ENCODE measurements at regions not wholly inside any gene's neighbourhood (a gene's known extent, or its start where the extent isn't known, plus 50 kb on each side); places are given as distances from the start of the nearest gene placed in this dataset.

DNA sequence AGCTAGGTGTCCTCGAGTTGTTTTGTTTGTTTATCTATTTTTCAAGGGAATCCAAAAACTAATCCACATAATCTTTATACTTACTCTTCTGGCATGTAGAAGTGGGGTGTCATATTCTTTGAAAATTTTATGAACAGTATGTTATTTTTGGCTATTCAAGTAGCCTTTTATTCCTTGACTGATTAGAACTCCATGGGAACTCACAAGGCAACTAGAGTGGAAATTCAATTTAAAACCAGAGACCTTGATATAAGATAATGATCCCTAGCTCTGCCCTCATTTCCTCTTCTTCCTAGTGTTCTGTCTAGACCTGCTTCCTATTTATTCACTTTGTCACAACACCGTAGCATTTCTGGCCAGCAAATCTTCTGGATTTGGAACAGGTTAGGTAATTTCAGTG lies 1123.7 kb upstream of the C9orf72 start:
- no peaks in the 10 kb centered on the region for H3K36me3 ChIP-seq
- H3K4me1 ChIP-seq = no peaks in the 10 kb centered on the region
- no peaks in the 10 kb centered on the region for H3K27me3 ChIP-seq
- no peak for TF ChIP-seq POLR2A (IDR thresholded peaks at IDR 0.05)
- TF ChIP-seq, protein P1, sequence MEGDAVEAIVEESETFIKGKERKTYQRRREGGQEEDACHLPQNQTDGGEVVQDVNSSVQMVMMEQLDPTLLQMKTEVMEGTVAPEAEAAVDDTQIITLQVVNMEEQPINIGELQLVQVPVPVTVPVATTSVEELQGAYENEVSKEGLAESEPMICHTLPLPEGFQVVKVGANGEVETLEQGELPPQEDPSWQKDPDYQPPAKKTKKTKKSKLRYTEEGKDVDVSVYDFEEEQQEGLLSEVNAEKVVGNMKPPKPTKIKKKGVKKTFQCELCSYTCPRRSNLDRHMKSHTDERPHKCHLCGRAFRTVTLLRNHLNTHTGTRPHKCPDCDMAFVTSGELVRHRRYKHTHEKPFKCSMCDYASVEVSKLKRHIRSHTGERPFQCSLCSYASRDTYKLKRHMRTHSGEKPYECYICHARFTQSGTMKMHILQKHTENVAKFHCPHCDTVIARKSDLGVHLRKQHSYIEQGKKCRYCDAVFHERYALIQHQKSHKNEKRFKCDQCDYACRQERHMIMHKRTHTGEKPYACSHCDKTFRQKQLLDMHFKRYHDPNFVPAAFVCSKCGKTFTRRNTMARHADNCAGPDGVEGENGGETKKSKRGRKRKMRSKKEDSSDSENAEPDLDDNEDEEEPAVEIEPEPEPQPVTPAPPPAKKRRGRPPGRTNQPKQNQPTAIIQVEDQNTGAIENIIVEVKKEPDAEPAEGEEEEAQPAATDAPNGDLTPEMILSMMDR (IDR thresholded peaks at IDR 0.05) = no peak
- peaks cover 0 to 13% (median 12%) of the 10 kb centered on the region in 3 donors for H3K9me3 ChIP-seq
- no peak for DNase-seq
- intact Hi-C loops (cut with DNase I) = no loop called here
- no peak overlapping the region for H3K27ac ChIP-seq
- no peak overlapping the region for H3K4me3 ChIP-seq
- WGBS, 2 donors = 10% methylated on average over 2 of the region's 2 CpGs

DNA sequence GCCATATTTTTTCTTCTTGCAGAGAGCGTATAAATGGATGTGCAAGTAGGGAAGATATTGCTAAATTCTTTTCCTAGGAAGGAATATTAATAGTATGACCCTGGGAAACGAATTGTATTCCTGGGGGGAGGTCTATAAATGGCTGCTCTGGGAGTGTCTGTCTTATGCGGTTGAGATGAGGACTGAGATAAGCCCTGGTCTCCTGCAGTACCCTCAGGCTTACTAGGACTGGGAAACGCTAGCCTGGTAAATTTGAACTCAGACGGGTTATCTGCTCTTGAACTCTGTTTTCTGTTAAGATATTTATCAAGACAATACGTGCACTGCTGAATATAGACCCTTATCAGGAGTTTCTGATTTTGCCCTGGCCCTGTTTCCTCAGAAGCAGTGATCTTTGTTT lies 1126.4 kb upstream of the C9orf72 start:
- no peak for DNase-seq
- 74 to 79% methylated on average over 6 of the region's 6 CpGs for WGBS, 2 donors
- Histone ChIP-seq H3K27me3 (no peaks in the 10 kb centered on the region), H3K9me3 (peaks cover 0 to 13% (median 12%) of the 10 kb centered on the region in 3 donors), H3K4me3 (no peak overlapping the region), H3K4me1 (no peaks in the 10 kb centered on the region), H3K36me3 (no peaks in the 10 kb centered on the region), H3K27ac (no peak overlapping the region)
- intact Hi-C loops (cut with DNase I) = no loop called here
- no peak for TF ChIP-seq POLR2A (IDR thresholded peaks at IDR 0.05)
- TF ChIP-seq, protein P1 (IDR thresholded peaks at IDR 0.05) = no peak

DNA sequence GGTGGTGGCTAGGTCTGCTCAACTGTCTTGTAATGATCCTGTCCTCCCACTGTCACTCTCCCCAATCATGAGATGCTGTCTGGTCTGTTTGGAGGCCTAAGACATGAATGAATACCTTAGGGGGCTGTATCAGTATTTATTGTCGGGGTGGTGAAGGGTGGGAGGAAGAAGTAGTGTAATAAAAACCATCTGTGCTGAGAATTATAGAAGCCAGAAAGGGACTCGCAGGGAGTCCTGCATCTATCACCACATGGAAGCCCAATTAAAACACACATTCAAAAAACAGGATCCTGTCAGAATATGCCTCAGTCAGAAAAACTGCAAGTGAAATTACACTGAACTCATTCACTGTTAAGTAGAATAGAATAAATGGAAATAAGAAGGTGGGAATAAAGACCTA lies 1134.3 kb upstream of the C9orf72 start:
- TF ChIP-seq, protein P1 (IDR thresholded peaks at IDR 0.05) = no peak
- no peak for TF ChIP-seq POLR2A (IDR thresholded peaks at IDR 0.05)
- H3K4me1 ChIP-seq = no peaks in the 10 kb centered on the region
- H3K27me3 ChIP-seq = no peaks in the 10 kb centered on the region
- H3K27ac ChIP-seq = no peak overlapping the region
- no peak overlapping the region for H3K4me3 ChIP-seq
- H3K9me3 ChIP-seq = no peaks in the 10 kb centered on the region
- WGBS, 2 donors = 60 to 74% methylated on average over 2 of the region's 2 CpGs
- intact Hi-C loops (cut with DNase I) = no loop called here
- no peaks in the 10 kb centered on the region for H3K36me3 ChIP-seq
- DNase-seq = no peak

DNA sequence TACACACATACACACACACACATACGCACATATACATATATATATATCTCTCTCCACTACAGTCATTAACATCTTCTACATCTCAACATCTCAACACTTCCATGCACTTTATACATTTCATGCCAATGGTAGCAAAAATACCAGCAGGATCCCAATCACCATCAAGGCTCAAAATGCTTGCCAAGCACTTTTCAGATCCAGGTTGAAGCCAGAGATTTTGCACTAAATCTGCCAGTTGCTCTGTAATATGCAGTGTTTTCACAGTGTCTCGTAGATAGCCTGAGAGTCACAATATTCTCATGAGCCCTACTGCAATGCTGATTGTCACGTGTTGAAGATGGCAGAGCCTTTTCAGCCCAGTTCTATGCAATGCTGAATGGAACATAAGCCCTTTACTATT lies 1140.9 kb upstream of the C9orf72 start:
- 55 to 78% methylated on average over 3 of the region's 3 CpGs for WGBS, 2 donors
- Histone ChIP-seq H3K4me1 (no peaks in the 10 kb centered on the region), H3K9me3 (no peaks in the 10 kb centered on the region), H3K27me3 (no peaks in the 10 kb centered on the region), H3K36me3 (no peaks in the 10 kb centered on the region), H3K27ac (no peak overlapping the region), H3K4me3 (no peak overlapping the region)
- intact Hi-C loops (cut with DNase I) = no loop called here
- no peak for DNase-seq
- TF ChIP-seq POLR2A (IDR thresholded peaks at IDR 0.05) = no peak
- TF ChIP-seq, protein P1 (IDR thresholded peaks at IDR 0.05) = no peak

DNA sequence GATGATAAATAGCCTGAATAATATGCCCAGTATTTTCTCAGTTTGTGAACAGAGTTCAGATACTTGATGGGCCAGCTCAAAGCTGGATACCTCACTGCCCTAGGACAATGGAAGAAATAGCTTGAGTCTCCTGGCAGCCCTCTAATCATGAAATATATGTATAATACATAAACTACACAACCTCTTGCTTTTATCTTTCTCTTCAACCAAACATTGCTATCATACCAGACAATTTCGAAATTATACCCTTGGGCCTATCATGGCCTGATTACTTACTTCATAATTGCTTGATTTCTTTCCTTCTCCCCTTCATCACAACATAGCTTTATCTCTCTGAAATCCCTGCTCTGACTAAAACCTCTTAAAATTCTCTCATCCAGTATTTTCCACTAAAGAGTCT lies 1144.9 kb upstream of the C9orf72 start:
- Histone ChIP-seq H3K4me1 (no peaks in the 10 kb centered on the region), H3K27me3 (no peaks in the 10 kb centered on the region), H3K27ac (no peak overlapping the region), H3K36me3 (no peaks in the 10 kb centered on the region), H3K9me3 (no peaks in the 10 kb centered on the region), H3K4me3 (no peak overlapping the region)
- no peak for DNase-seq
- TF ChIP-seq, protein P1 (IDR thresholded peaks at IDR 0.05) = no peak
- no peak for TF ChIP-seq POLR2A (IDR thresholded peaks at IDR 0.05)
- 53 to 67% methylated on average over 1 of the region's 1 CpG for WGBS, 2 donors
- intact Hi-C loops (cut with DNase I) = no loop called here
